GM03348 (cell line): ENCODE measurements at regions not wholly inside any gene's neighbourhood (a gene's known extent, or its start where the extent isn't known, plus 50 kb on each side); places are given as distances from the start of the nearest gene placed in this dataset.
"Not testable (repeated sequence)": the region's sequence is repeated elsewhere in the genome, so short reads cannot be mapped to it uniquely, and the experiment has no call there.

Experiments
- DNase-seq: peaks from one replicate; pipeline ENCODE4 v3.0.0; 2012; ENCODE audit warnings: low spot score

- DNase-seq: no peak
Measured at GRCh38 chr10:33602278-33602677, 267.8 kb upstream of the NRP1 start.

GRCh38 chr10:33600381-33600780, 265.9 kb upstream of the NRP1 start:
- no peak for DNase-seq

DNA sequence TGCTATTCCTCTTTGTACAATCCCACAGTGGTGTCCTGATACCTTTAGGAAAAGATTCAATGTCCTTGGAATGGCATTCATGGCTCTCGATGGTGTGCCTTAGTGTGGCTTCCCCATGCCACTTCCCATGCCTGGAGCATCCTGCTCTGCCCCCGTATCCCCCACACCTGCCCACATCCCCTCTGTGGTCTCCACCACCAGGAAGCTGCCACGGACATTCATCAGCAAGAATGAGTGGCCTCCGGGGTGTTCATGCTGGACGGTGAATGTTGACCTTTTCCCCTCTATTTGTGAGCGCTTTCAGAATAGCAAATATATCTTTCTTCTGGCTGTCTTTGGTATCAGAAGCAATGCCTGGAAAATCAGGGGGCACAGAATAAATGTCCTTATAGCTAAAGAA, 262.0 kb upstream of the NRP1 start:
- DNase-seq: no peak

DNA sequence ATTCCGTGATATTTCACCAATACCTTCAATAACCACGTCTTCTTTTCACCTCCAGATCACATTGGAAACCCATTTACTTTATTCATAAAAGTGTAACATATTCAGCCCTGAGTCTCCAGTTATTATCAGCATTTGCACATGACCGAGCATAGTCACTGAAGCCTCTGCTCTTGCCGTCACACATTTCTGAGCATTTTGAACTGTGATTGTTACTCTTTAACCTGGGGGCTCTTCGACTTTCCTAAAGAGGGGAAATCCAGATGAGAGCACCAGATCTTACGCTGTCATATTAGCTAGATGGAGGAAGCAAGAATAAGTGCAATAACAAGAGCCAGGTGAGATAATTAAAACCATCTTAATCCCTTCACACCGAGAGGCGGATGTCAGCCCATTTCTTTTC, 260.0 kb upstream of the NRP1 start:
- no peak for DNase-seq

DNA sequence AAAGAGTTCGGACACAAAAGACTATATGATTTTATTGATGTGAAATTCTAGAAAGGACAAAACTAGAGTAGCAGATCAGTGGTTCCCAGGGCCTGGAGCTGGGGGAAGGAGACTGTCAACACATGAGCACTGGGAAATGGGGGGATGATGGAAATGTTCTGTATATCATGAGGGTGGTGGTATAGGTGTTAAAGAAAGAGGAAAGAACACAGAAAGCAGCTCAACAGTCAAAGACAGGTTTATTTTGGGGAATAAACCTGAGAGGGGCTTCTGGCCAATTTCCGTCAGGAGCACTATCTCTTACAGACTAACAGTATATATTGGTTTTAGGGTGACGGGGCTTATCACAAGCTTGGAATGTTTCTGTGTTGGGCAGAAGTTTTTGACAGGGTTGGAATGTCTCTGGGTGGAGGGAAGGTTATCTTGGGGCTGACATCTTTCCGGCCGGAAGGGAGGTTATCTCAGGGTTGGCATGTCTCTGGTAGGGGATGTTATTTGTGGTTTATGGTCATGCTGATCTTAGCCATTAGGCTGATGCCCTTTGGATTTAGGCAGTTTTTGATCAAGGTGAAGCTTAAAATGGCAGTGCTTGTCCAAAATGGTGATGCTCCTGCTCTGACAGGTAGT, 254.6 kb upstream of the NRP1 start:
- no peak for DNase-seq

DNA sequence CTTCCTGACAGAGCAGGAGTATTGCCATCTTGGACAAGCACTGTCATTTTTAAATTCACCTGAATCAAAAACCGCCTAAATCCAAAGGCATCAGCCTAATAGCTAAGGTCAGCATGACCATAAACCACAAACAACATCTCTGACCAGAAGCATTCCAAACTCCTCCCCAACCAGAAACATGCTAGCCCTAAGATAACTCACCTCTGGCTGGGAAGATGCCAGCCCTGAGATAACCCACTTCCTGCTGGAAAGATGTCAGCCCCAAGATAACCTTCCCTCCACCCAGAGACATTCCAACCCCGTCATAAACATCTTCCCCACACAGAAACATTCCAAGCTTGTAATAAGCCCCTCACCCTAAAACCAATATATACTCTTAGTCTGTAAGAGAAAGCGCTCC, 250.1 kb upstream of the NRP1 start:
- not testable (repeated sequence) for DNase-seq

- DNase-seq: no peak
Measured at GRCh38 chr10:33579996-33580395, 245.5 kb upstream of the NRP1 start.

GRCh38 chr10:33573606-33574005, 239.1 kb upstream of the NRP1 start:
- no peak for DNase-seq

DNA sequence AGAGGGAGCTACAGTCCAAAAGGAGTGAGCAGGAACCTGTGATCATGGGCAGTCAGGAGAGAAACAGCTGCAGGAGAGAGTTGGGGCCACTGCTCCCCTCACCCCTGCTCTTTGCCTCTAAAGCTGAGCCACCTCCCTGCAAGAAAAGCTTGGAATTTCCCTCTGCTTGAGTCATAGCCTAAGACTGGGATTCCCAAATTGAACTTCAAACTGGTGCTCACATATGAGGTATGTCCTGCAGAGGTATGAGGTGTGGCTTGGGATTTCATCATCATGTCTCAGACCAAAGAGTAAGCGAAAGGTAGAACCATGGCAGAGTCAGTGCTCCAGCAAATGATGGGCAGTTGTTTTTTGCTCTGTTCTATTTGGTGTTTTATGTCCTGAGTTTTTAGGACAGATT, 237.1 kb upstream of the NRP1 start:
- DNase-seq: no peak

DNA sequence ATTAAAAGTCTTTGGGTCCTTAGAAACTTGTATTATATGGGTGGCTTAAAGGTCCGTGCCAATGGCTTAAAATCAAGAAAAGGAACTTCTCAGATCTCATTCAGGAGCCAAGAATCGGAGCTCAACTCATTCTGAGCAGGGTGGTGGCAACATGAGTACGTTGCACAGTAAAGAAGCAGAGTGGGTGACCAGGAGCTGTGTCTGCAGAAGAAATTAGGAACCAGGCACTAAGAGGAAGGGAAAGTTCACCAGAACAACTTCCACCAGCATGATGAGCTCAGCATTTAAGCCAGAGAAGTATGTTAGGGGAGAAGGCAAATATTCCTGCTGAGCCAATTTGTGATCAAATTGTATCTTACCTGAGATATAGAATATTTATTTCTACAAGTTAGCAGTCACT, 236.0 kb upstream of the NRP1 start:
- DNase-seq: no peak

DNA sequence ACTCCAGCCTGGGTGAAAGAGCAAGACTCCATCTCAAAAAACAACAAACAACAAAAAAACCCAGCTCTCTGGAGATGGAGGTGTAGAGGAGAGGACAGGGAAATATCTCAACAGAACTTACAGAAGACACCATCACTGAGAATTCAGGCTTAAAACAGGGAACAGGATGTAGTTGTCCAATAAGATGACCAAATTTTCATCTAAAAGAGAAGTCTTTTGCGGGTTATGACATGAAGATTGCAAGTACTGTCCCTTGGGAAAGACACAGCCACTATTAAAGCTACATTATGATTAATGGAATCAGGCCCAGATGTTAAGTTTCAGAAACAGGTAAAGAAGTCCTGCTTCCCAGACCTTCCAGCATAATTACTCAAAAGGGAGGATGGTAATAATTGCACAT, 235.2 kb upstream of the NRP1 start:
- DNase-seq: no peak

GRCh38 chr10:33566426-33566825, 232.0 kb upstream of the NRP1 start:
- DNase-seq: no peak

DNA sequence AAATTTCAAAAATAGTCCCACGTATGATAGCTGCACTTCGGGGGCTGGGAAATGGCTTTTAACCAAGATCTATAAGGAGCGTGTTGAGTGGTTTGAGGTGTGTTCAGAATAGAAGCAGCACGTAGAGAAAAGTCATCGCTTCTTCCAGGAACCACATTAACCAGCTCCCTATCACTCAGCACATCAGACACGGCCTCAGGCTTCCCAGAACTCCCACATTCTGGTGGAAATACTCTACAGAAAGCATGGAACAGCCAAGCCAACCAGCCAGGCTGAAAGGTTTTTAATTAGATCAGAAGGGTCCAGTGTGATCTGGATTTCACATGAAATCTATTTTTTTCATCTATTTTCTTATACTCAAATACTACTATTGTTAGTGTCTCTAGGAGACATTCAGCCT, 231.5 kb upstream of the NRP1 start:
- DNase-seq: no peak

GRCh38 chr10:33565231-33565630, 230.8 kb upstream of the NRP1 start:
- no peak for DNase-seq

DNA sequence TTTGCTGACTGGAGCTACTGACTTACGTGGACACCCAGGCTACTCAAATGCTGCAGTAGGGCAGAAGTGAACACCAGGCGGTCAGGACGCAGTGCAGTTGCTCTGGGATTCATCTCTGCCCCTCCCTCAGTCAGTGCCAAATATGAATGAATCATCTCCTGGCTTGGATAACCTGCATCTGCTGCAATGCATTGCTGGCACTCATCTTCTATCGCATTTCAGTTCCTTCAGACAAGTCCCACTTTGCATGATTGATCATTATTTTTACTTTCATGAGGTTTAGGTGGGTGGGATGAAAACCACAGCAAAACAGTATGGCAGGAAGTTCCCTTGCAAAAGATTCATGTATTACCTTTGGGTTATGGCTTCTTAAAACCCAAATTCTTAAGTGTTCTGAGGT, 224.6 kb upstream of the NRP1 start:
- peak; percentile 86 for DNase-seq

GRCh38 chr10:33557313-33557712, 222.8 kb upstream of the NRP1 start:
- DNase-seq: no peak

GRCh38 chr10:33556620-33557019, 222.2 kb upstream of the NRP1 start:
- DNase-seq: no peak

DNA sequence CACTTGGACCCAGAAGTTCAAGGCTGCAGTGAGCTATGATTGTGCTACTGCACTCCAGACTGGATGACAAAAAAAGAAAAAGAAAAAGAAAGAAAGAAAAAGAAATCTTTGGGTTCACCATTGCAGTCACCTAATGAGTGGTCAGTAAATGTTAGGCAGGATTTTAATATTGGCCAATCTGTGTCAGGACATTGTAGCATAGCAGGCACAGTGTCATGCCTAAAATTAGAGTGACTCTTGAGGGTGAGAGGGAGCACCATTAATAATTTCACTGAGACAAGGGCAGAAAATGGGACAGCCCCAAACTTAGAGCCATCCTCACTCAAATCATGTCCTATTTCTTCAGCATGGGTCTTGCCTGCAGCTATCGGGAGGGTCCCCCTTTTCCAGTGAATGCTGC, 221.6 kb upstream of the NRP1 start:
- no peak for DNase-seq

- DNase-seq: no peak
Measured at GRCh38 chr10:33553748-33554571, 219.5 kb upstream of the NRP1 start.

DNA sequence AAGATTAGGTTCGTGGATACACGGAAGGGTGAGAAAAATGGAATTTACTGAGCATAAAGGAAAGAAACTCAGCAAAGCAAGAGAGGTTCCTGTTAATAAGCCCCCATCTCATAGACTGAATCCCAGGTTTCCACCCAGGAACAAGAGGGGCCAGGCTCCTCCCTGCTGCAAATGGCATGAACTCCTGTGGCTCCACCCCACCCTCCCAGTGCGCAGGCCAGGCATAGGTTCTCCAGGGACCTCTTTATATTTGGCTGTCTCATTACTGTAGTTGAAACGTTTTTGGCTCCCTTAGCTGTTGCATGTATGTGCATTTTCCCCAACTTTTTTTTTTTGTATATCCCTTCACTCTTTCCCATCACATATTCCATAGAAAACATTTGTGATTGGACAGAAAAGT, 217.8 kb upstream of the NRP1 start:
- DNase-seq: no peak

GRCh38 chr10:33550811-33551210, 216.3 kb upstream of the NRP1 start:
- no peak for DNase-seq

- no peak for DNase-seq
Measured at GRCh38 chr10:33547976-33548375, 213.5 kb upstream of the NRP1 start.

DNA sequence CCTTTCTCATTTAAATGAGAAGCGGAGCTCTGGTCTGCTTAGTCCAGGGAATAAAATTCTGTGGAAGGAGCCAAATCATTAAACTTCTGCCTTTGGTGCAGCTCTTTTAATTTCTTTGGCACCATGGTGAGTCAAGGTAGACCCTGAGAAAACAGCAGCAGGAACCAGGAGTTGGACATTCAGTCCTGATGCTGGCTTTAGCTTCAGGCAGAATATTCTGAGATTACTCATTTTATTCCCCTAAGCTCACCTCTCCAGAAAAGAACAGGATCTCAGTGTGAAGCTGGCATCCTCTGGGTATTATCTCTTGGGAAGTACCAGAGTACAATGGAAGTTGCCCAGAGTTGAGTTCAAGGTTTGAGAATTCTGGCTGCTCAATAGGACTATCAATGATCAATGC, 211.6 kb upstream of the NRP1 start:
- DNase-seq: no peak
